Testis (tissue), 2 donors: ENCODE measurements at regions not wholly inside any gene's neighbourhood (a gene's known extent, or its start where the extent isn't known, plus 50 kb on each side); places are given as distances from the start of the nearest gene placed in this dataset.

Experiments used
- DNase-seq: peaks from one replicate; pipeline ENCODE4 v3.0.0-alpha.2; 2019
- H3K27ac ChIP-seq, 2 donors: fragments of 200-600 bp; sonication (generic); one replicate each; pipeline ENCODE4 v1.5.1; 2019
- H3K27me3 ChIP-seq: fragments of 200-600 bp; sonication (generic); one replicate; pipeline ENCODE4 v1.5.1; 2019
- H3K36me3 ChIP-seq: fragments of 200-600 bp; sonication (generic); one replicate; pipeline ENCODE4 v1.5.1; 2017; ENCODE audit warnings: low read depth; ENCODE audit errors: missing control alignments
- H3K4me1 ChIP-seq: fragments of 200-600 bp; sonication (generic); one replicate; pipeline ENCODE4 v1.5.1; 2019
- H3K4me3 ChIP-seq, 2 donors: fragments of 200-600 bp; sonication (generic); one replicate each; pipeline ENCODE4 v1.5.1; 2017 to 2019
- H3K9me3 ChIP-seq: fragments of 200-600 bp; sonication (generic); one replicate; pipeline ENCODE4 v1.5.1; 2017
- CTCF ChIP-seq, 3 experiments: fragments of 450-650 bp in 2 of 3; fragments of 200-600 bp in 1 of 3; sonication (generic) in 1 of 3; IDR thresholded peaks; one replicate each; pipeline ENCODE4 v1.5.1; 2016 to 2019; ENCODE audit warnings: antibody characterized with exemption in 3 of 3, mild to moderate bottlenecking in 2 of 3, moderate library complexity in 1 of 3
- POLR2A ChIP-seq: fragments of 450-650 bp; IDR thresholded peaks from one replicate; pipeline ENCODE4 v1.6.1; 2017; ENCODE audit warnings: antibody characterized with exemption, mild to moderate bottlenecking, moderate library complexity
- WGBS, 2 donors: methylation state at CpG; one replicate each; pipeline ENCODE4 v1.1.5; 2018; 5-methylcytosine and 5-hydroxymethylcytosine counted together
- intact Hi-C: fragments of 100-400 bp; cut with DNase I; formaldehyde crosslinking; loops from one replicate; pipeline ENCODE4 v1.15.1; 2023; ENCODE audit warnings: low total_unique reads

- Histone ChIP-seq H3K4me1 (no peaks in the 10 kb centered on the region), H3K27ac (no peak overlapping the region), H3K9me3 (no peaks in the 10 kb centered on the region), H3K36me3 (no peaks in the 10 kb centered on the region), H3K27me3 (no peaks in the 10 kb centered on the region), H3K4me3 (no peak overlapping the region)
- intact Hi-C loops: no loop called here
- no peak for TF ChIP-seq POLR2A
- no peak for TF ChIP-seq CTCF (IDR thresholded peaks at IDR 0.05)
- WGBS, 2 donors: 72 to 82% methylated on average over 8 of the region's 8 CpGs
- DNase-seq: no peak
Observed at GRCh38 chr17:56672195-56672594, 78.7 kb downstream of the NOG start.

GRCh38 chr17:56674401-56674925 is 81.0 kb downstream of the NOG start:
- H3K4me3 ChIP-seq: no peak overlapping the region
- H3K27me3 ChIP-seq: no peaks in the 10 kb centered on the region
- DNase-seq: no peak
- intact Hi-C loops: no loop called here
- peaks cover 7% of the 10 kb centered on the region for H3K4me1 ChIP-seq
- H3K36me3 ChIP-seq: no peaks in the 10 kb centered on the region
- TF ChIP-seq CTCF (IDR thresholded peaks at IDR 0.05) (no peak), POLR2A (no peak)
- WGBS, 2 donors: 88 to 100% methylated on average over 1 of the region's 1 CpG
- H3K27ac ChIP-seq: no peak overlapping the region
- no peaks in the 10 kb centered on the region for H3K9me3 ChIP-seq

GRCh38 chr17:56675876-56676660 is 82.6 kb downstream of the NOG start:
- intact Hi-C loops: no loop called here
- Histone ChIP-seq H3K27me3 (no peaks in the 10 kb centered on the region), H3K9me3 (no peaks in the 10 kb centered on the region), H3K4me1 (peaks cover 7% of the 10 kb centered on the region), H3K4me3 (no peak overlapping the region), H3K27ac (no peak overlapping the region), H3K36me3 (no peaks in the 10 kb centered on the region)
- 67 to 82% methylated on average over 1 of the region's 1 CpG for WGBS, 2 donors
- DNase-seq: no peak
- TF ChIP-seq CTCF (IDR thresholded peaks at IDR 0.05) (no peak), POLR2A (no peak)

GRCh38 chr17:56676810-56677209 is 83.3 kb downstream of the NOG start:
- Histone ChIP-seq H3K36me3 (no peaks in the 10 kb centered on the region), H3K4me1 (peaks cover 7% of the 10 kb centered on the region), H3K27ac (no peak overlapping the region), H3K27me3 (no peaks in the 10 kb centered on the region), H3K9me3 (no peaks in the 10 kb centered on the region), H3K4me3 (no peak overlapping the region)
- TF ChIP-seq CTCF (IDR thresholded peaks at IDR 0.05) (no peak), POLR2A (no peak)
- 89 to 100% methylated on average over 1 of the region's 1 CpG for WGBS, 2 donors
- DNase-seq: no peak
- intact Hi-C loops: no loop called here
